GM12878 (cell line): ENCODE measurements at regions not wholly inside any gene's neighbourhood (a gene's known extent, or its start where the extent isn't known, plus 50 kb on each side); places are given as distances from the start of the nearest gene placed in this dataset.

Source experiments
- ATAC-seq: fragments of 200-7000 bp; cut with Tn5 transposase; 3 replicates; pipeline ENCODE4 v1.9.1; 2020; ENCODE audit warnings: mild to moderate bottlenecking, moderate library complexity
- BruUV-seq: library from RNA; stranded (reverse); fragments of 400-500 nt; replicated peaks from 2 replicates; lab custom pipeline; 2021; lab: Mats Ljungman, UMichigan
- CTCF ChIA-PET: fragments of 300-600 bp; sonication (Branson Sonifier 250); formaldehyde crosslinking; extraction: SDS; loops from one replicate; lab custom pipeline; 2021; ENCODE audit warnings: inconsistent platforms; lab: Yijun Ruan, JAX
- POLR2A ChIA-PET: fragments of 350-600 bp; formaldehyde crosslinking; extraction: SDS; loops from one replicate; lab custom pipeline; 2021; ENCODE audit warnings: inconsistent platforms; lab: Charles Lee
- RAD21 ChIA-PET: fragments of 300-600 bp; sonication (Branson Sonifier 250); formaldehyde crosslinking; loops from one replicate; lab custom pipeline; 2023; ENCODE audit warnings: antibody characterized with exemption; ENCODE audit not compliant: unreplicated experiment; lab: Charles Lee
- SMC1A ChIA-PET: fragments of 300-600 bp; sonication (Branson Sonifier 250); formaldehyde crosslinking; loops from one replicate; lab custom pipeline; 2023; ENCODE audit not compliant: unreplicated experiment, uncharacterized antibody; lab: Charles Lee
- DNase-seq: peaks from one replicate; pipeline ENCODE4 v3.0.0-alpha.2; 2011; ENCODE audit warnings: low read depth, low spot score
- FAIRE-seq: peaks from 3 replicates; lab custom pipeline; 2011; peaks lifted over from hg19 to GRCh38; lab: Jason Lieb, UNC
- H2AFZ ChIP-seq: 2 replicates; pipeline ENCODE4 v1.6.0; 2011; ENCODE audit warnings: low read depth, low read length, control low read depth; ENCODE audit not compliant: control insufficient read depth
- H3K27ac ChIP-seq: 2 replicates; pipeline ENCODE4 v1.5.1; 2011; ENCODE audit warnings: control low read depth; ENCODE audit not compliant: control insufficient read depth, insufficient read depth
- H3K27me3 ChIP-seq, 2 experiments: replicated peaks in 1 of 2; 2 replicates each; pipeline versions ENCODE4 v1.6.0 to v1.6.1; 2011; ENCODE audit warnings: low read length in 1 of 2; ENCODE audit not compliant: control insufficient read depth in 2 of 2, insufficient read depth in 2 of 2
- H3K36me3 ChIP-seq, 2 experiments: 2 replicates each; pipeline ENCODE4 v1.5.1; 2011; ENCODE audit warnings: low read length in 1 of 2; ENCODE audit not compliant: control insufficient read depth in 2 of 2, insufficient read depth in 2 of 2
- H3K4me1 ChIP-seq: 2 replicates; pipeline ENCODE4 v1.6.1; 2011; ENCODE audit warnings: mild to moderate bottlenecking, low read length, moderate library complexity, mixed read lengths; ENCODE audit not compliant: control insufficient read depth, insufficient read depth
- H3K4me2 ChIP-seq: 2 replicates; pipeline ENCODE4 v1.6.0; 2011; ENCODE audit warnings: control low read depth; ENCODE audit not compliant: control insufficient read depth, insufficient read depth
- H3K4me3 ChIP-seq: fragments of 200-600 bp; sonication (generic); 2 replicates; pipeline ENCODE4 v1.5.1; 2016
- H3K79me2 ChIP-seq: 2 replicates; pipeline ENCODE4 v1.6.0; 2011; ENCODE audit warnings: low read length; ENCODE audit not compliant: control insufficient read depth, insufficient read depth
- H3K9ac ChIP-seq: 2 replicates; pipeline ENCODE4 v1.8.0; 2011; ENCODE audit warnings: low read length, control low read depth, mixed read lengths; ENCODE audit not compliant: control insufficient read depth, insufficient read depth
- H3K9me3 ChIP-seq: replicated peaks from 3 replicates; pipeline ENCODE4 v1.5.1; 2011; ENCODE audit warnings: mild to moderate bottlenecking, low read length; ENCODE audit not compliant: control insufficient read depth, insufficient read depth
- H4K20me1 ChIP-seq: 2 replicates; pipeline ENCODE4 v1.6.0; 2011; ENCODE audit not compliant: control insufficient read depth, insufficient read depth
- CTCF ChIP-seq, 3 experiments: IDR thresholded peaks in 2 of 3; conservative IDR thresholded peaks in 1 of 3; 2 replicates each; pipeline ENCODE4 v1.5.1; 2011; ENCODE audit warnings: low read depth in 3 of 3, low read length in 3 of 3, mild to moderate bottlenecking in 3 of 3, control low read depth in 2 of 3, moderate library complexity in 2 of 3, inconsistent platforms in 1 of 3, mixed read lengths in 1 of 3; ENCODE audit not compliant: control insufficient read depth in 2 of 3, insufficient read depth in 1 of 3; ENCODE audit errors: extremely low read depth in 1 of 3
- EP300 ChIP-seq, 2 experiments: fragments of 150-350 bp in 1 of 2; IDR thresholded peaks; 2 replicates each; pipeline ENCODE4 v1.6.1; 2011 to 2012; ENCODE audit warnings: low read depth in 2 of 2, low read length in 2 of 2, borderline replicate concordance in 1 of 2, improper control_type of control experiment in 1 of 2, inconsistent platforms in 1 of 2; ENCODE audit not compliant: control insufficient read depth in 1 of 2
- MAX ChIP-seq: IDR thresholded peaks from 2 replicates; pipeline ENCODE4 v1.6.1; 2012; ENCODE audit warnings: low read depth, low read length, improper control_type of control experiment
- NR2F1 ChIP-seq: fragments of 450-650 bp; conservative IDR thresholded peaks from 2 replicates; pipeline ENCODE4 v1.6.1; 2017; ENCODE audit warnings: mild to moderate bottlenecking
- NRF1 ChIP-seq: conservative IDR thresholded peaks from 2 replicates; pipeline ENCODE4 v1.6.1; 2011; ENCODE audit warnings: mild to moderate bottlenecking, low read depth, low read length, improper control_type of control experiment
- POU2F2 ChIP-seq: IDR thresholded peaks from 3 replicates; pipeline ENCODE4 v1.6.1; 2011; ENCODE audit warnings: low read depth, mild to moderate bottlenecking, low read length, borderline replicate concordance
- RFX5 ChIP-seq: IDR thresholded peaks from 2 replicates; pipeline ENCODE4 v1.6.1; 2011; ENCODE audit warnings: low read depth, low read length, improper control_type of control experiment
- SP1 ChIP-seq: IDR thresholded peaks from one replicate; pipeline ENCODE4 v1.6.1; 2011; ENCODE audit warnings: low read depth, low read length
- STAT3 ChIP-seq: IDR thresholded peaks from 2 replicates; pipeline ENCODE4 v1.6.1; 2011; ENCODE audit warnings: low read depth, low read length, improper control_type of control experiment
- ZNF207 ChIP-seq: fragments of 450-650 bp; IDR thresholded peaks from 2 replicates; pipeline ENCODE4 v1.6.1; 2014; ENCODE audit warnings: antibody characterized with exemption, mild to moderate bottlenecking, borderline replicate concordance
- ZNF217 ChIP-seq: fragments of 450-650 bp; IDR thresholded peaks from 2 replicates; pipeline ENCODE4 v1.6.1; 2017; ENCODE audit warnings: antibody characterized with exemption, mild to moderate bottlenecking
- WGBS: methylation state at CpG from one replicate; pipeline ENCODE4 v1.1.6; 2016; ENCODE audit warnings: low lambda C conversion rate; ENCODE audit not compliant: insufficient replicate concordance, insufficient coverage; ENCODE audit errors: missing lambda C conversion rate; 5-methylcytosine and 5-hydroxymethylcytosine counted together
- in situ Hi-C: fragments of 300-500 bp; cut with MboI; formaldehyde crosslinking; loops from 9 replicates; pipeline ENCODE4 v1.14.3; 2018; ENCODE audit warnings: mixed read lengths
- intact Hi-C: fragments of 100-400 bp; cut with micrococcal nuclease; formaldehyde crosslinking; loops from one replicate; pipeline ENCODE4 v1.14.2; 2022; ENCODE audit not compliant: unreplicated experiment

- Histone ChIP-seq H3K4me3 (no peak overlapping the region), H3K4me1 (no peaks in the 10 kb centered on the region), H3K36me3 (no peaks in the 10 kb centered on the region), H3K27me3 (no peaks in the 10 kb centered on the region), H2AFZ (no peak overlapping the region), H3K4me2 (no peak overlapping the region), H3K9me3 (no peaks in the 10 kb centered on the region), H3K79me2 (no peaks in the 10 kb centered on the region), H3K27ac (no peak overlapping the region), H3K9ac (no peak overlapping the region), H4K20me1 (no peaks in the 10 kb centered on the region)
- intact Hi-C loops (no loop called here), in situ Hi-C loops (no loop called here)
- ChIA-PET POLR2A (no interaction called here), SMC1A (no interaction called here), CTCF (no interaction called here), RAD21 (no interaction called here)
- BruUV-seq = no TSS peak
- no peak for ATAC-seq
- no peak for TF ChIP-seq SP1
- TF ChIP-seq ZNF217 = no peak
- TF ChIP-seq POU2F2 = no peak
- no peak for TF ChIP-seq STAT3
- TF ChIP-seq ZNF207 = no peak
- TF ChIP-seq EP300 (IDR thresholded peaks at IDR 0.05; ENCODE audit: borderline replicate concordance in 1 of 2, control insufficient read depth in 1 of 2, low read depth in 2 of 2, low read length in 2 of 2) = no peak
- TF ChIP-seq MAX = no peak
- no peak for TF ChIP-seq NR2F1
- no peak for TF ChIP-seq RFX5
- DNase-seq = no peak
- FAIRE-seq = no peak
- 61% methylated on average over 4 of the region's 4 CpGs for WGBS
Measured at GRCh38 chr18:75895135-75895534, 467.6 kb upstream of the SMIM21 start.

- intact Hi-C loops (loop anchor here (2.0 kb wide), 1 partner anchor 464 kb away; no protein-coding TSS in a partner anchor), in situ Hi-C loops (no loop called here)
- SMC1A ChIA-PET = no interaction called here
- no TSS peak for BruUV-seq
- no peak overlapping the region for H3K9ac ChIP-seq
- POLR2A ChIA-PET = no interaction called here
- no peak for DNase-seq
- H3K27me3 ChIP-seq = no peaks in the 10 kb centered on the region
- H2AFZ ChIP-seq = no peak overlapping the region
- H3K27ac ChIP-seq = no peak overlapping the region
- RAD21 ChIA-PET = no interaction called here
- H3K9me3 ChIP-seq = no peaks in the 10 kb centered on the region
- CTCF ChIA-PET = no interaction called here
- no peaks in the 10 kb centered on the region for H3K36me3 ChIP-seq
- H3K4me2 ChIP-seq = no peak overlapping the region
- no peak overlapping the region for H3K4me3 ChIP-seq
- no peaks in the 10 kb centered on the region for H3K79me2 ChIP-seq
- ATAC-seq = no peak
- no peak for FAIRE-seq
- 63% methylated on average over 4 of the region's 4 CpGs for WGBS
- H4K20me1 ChIP-seq = no peaks in the 10 kb centered on the region
- H3K4me1 ChIP-seq = no peaks in the 10 kb centered on the region
- peak in 2 of 3 experiments; percentile 6 to 7; a peak in 2 of 6 replicates for TF ChIP-seq CTCF (IDR thresholded peaks at IDR 0.05 in 2 of 3, conservative IDR thresholded peaks at IDR 0.05 in 1 of 3; ENCODE audit: control insufficient read depth in 2 of 3, extremely low read depth in 1 of 3, insufficient read depth in 1 of 3, low read depth in 3 of 3, low read length in 3 of 3)
- no peak for TF ChIP-seq NRF1
- TF ChIP-seq, all 136 proteins: peak for 1
Measured at GRCh38 chr18:75884728-75885127, 457.2 kb upstream of the SMIM21 start.
